ENCODE measurements at regions not wholly inside any gene's neighbourhood (a gene's known extent, or its start where the extent isn't known, plus 50 kb on each side); places are given as distances from the start of the nearest gene placed in this dataset.

- 93% methylated on average over 3 of the region's 3 CpGs for WGBS
- no peak for DNase-seq (ENCODE audit: low read depth in 6 of 9, low spot score in 9 of 9)
- H3K9me3 ChIP-seq (ENCODE audit: control insufficient read depth in 2 of 2, insufficient read depth in 1 of 2, low read length in 1 of 2), result no peaks in the 10 kb centered on the region
- H3K36me3 ChIP-seq (ENCODE audit: control insufficient read depth in 2 of 2, insufficient read depth in 2 of 2, low read length in 1 of 2), result no peaks in the 10 kb centered on the region
- H3K4me1 ChIP-seq (ENCODE audit: control insufficient read depth in 2 of 2, insufficient read depth in 2 of 2, low read length in 2 of 2), result no peaks in the 10 kb centered on the region
- H3K27ac ChIP-seq (ENCODE audit: low read depth in 1 of 2, low read length in 1 of 2), result no peak overlapping the region
- H3K4me3 ChIP-seq (ENCODE audit: low read length in 2 of 2), result no peak overlapping the region
- no peaks in the 10 kb centered on the region for H3K27me3 ChIP-seq (ENCODE audit: control insufficient read depth in 2 of 2, insufficient read depth in 1 of 2, low read length in 1 of 2)
Observed at GRCh38 chr5:118553662-118554061, 434.7 kb downstream of the DTWD2 start.

- Histone ChIP-seq H3K4me3 (ENCODE audit: low read length in 2 of 2) (no peak overlapping the region), H3K36me3 (ENCODE audit: control insufficient read depth in 2 of 2, insufficient read depth in 2 of 2, low read length in 1 of 2) (no peaks in the 10 kb centered on the region), H3K9me3 (ENCODE audit: control insufficient read depth in 2 of 2, insufficient read depth in 1 of 2, low read length in 1 of 2) (no peaks in the 10 kb centered on the region), H3K27me3 (ENCODE audit: control insufficient read depth in 2 of 2, insufficient read depth in 1 of 2, low read length in 1 of 2) (no peaks in the 10 kb centered on the region), H3K27ac (ENCODE audit: low read depth in 1 of 2, low read length in 1 of 2) (no peak overlapping the region), H3K4me1 (ENCODE audit: control insufficient read depth in 2 of 2, insufficient read depth in 2 of 2, low read length in 2 of 2) (no peaks in the 10 kb centered on the region)
- DNase-seq (ENCODE audit: low read depth in 6 of 9, low spot score in 9 of 9), result no peak
- WGBS, result 95% methylated on average over 2 of the region's 2 CpGs
Observed at GRCh38 chr5:118552731-118553360, 435.5 kb downstream of the DTWD2 start.

DNA sequence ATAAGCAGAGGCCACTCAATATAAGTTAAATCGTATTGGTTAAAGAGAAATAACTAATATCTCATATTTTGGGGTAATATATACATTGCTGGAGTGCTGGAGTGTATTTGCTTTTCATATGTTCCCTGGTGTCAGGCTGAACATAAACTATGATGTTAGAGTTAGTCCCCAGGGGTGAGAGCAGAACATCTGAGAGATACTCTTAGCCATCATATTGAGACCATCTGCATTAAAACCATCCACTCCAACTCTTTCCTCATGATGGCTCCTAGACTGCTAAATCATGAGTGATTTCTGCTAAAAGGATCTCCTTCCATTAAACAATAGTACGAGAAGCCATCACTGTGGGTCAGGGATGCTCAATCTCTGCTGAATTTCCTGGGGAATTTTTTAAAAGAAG is 436.2 kb downstream of the DTWD2 start:
- Histone ChIP-seq H3K36me3 (ENCODE audit: control insufficient read depth in 2 of 2, insufficient read depth in 2 of 2, low read length in 1 of 2) (no peaks in the 10 kb centered on the region), H3K27ac (ENCODE audit: low read depth in 1 of 2, low read length in 1 of 2) (no peak overlapping the region), H3K4me1 (ENCODE audit: control insufficient read depth in 2 of 2, insufficient read depth in 2 of 2, low read length in 2 of 2) (no peaks in the 10 kb centered on the region), H3K27me3 (ENCODE audit: control insufficient read depth in 2 of 2, insufficient read depth in 1 of 2, low read length in 1 of 2) (no peaks in the 10 kb centered on the region), H3K9me3 (ENCODE audit: control insufficient read depth in 2 of 2, insufficient read depth in 1 of 2, low read length in 1 of 2) (no peaks in the 10 kb centered on the region), H3K4me3 (ENCODE audit: low read length in 2 of 2) (no peak overlapping the region)
- DNase-seq (ENCODE audit: low read depth in 6 of 9, low spot score in 9 of 9), result no peak
- WGBS, result 85% methylated on average over 2 of the region's 2 CpGs

- no peak for DNase-seq (ENCODE audit: low read depth in 6 of 9, low spot score in 9 of 9)
- no peaks in the 10 kb centered on the region for H3K27me3 ChIP-seq (ENCODE audit: control insufficient read depth in 2 of 2, insufficient read depth in 1 of 2, low read length in 1 of 2)
- WGBS, result 93% methylated on average over 1 of the region's 1 CpG
- H3K9me3 ChIP-seq (ENCODE audit: control insufficient read depth in 2 of 2, insufficient read depth in 1 of 2, low read length in 1 of 2), result no peaks in the 10 kb centered on the region
- no peaks in the 10 kb centered on the region for H3K4me1 ChIP-seq (ENCODE audit: control insufficient read depth in 2 of 2, insufficient read depth in 2 of 2, low read length in 2 of 2)
- H3K27ac ChIP-seq (ENCODE audit: low read depth in 1 of 2, low read length in 1 of 2), result no peak overlapping the region
- no peak overlapping the region for H3K4me3 ChIP-seq (ENCODE audit: low read length in 2 of 2)
- H3K36me3 ChIP-seq (ENCODE audit: control insufficient read depth in 2 of 2, insufficient read depth in 2 of 2, low read length in 1 of 2), result no peaks in the 10 kb centered on the region
Observed at GRCh38 chr5:118551716-118552115, 436.6 kb downstream of the DTWD2 start.

DNA sequence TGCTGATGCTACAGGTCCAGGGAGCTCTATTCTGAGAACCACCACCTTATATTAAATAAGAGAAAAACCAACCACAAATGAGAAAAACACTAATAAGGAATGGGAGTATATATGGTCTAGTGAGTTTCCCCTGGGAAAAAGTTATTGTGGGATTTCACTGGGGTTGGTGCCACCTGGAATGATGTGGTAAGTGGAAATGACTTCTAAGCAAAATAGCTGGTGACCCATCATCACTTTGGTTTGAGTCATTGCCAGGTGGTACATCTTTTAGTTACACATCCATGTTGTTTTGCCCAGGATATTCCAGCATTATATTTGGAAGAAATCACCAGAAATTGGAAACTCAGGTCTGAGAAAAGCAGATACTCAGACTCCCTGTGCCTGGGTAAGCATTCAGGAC is 437.3 kb downstream of the DTWD2 start:
- DNase-seq (ENCODE audit: low read depth in 6 of 9, low spot score in 9 of 9), result no peak
- H3K9me3 ChIP-seq (ENCODE audit: control insufficient read depth in 2 of 2, insufficient read depth in 1 of 2, low read length in 1 of 2), result no peaks in the 10 kb centered on the region

GRCh38 chr5:118548761-118549720 is 439.3 kb downstream of the DTWD2 start:
- no peaks in the 10 kb centered on the region for H3K36me3 ChIP-seq (ENCODE audit: control insufficient read depth in 2 of 2, insufficient read depth in 2 of 2, low read length in 1 of 2)
- DNase-seq (ENCODE audit: low read depth in 6 of 9, low spot score in 9 of 9), result no peak
- H3K9me3 ChIP-seq (ENCODE audit: control insufficient read depth in 2 of 2, insufficient read depth in 1 of 2, low read length in 1 of 2), result no peaks in the 10 kb centered on the region
- WGBS, result 91% methylated on average over 2 of the region's 2 CpGs
- no peaks in the 10 kb centered on the region for H3K27me3 ChIP-seq (ENCODE audit: control insufficient read depth in 2 of 2, insufficient read depth in 1 of 2, low read length in 1 of 2)
- H3K4me3 ChIP-seq (ENCODE audit: low read length in 2 of 2), result no peak overlapping the region
- H3K4me1 ChIP-seq (ENCODE audit: control insufficient read depth in 2 of 2, insufficient read depth in 2 of 2, low read length in 2 of 2), result no peaks in the 10 kb centered on the region
- no peak overlapping the region for H3K27ac ChIP-seq (ENCODE audit: low read depth in 1 of 2, low read length in 1 of 2)

More for the DNA sequence above, 437.3 kb downstream of the DTWD2 start:
- no peaks in the 10 kb centered on the region for H3K36me3 ChIP-seq (ENCODE audit: control insufficient read depth in 2 of 2, insufficient read depth in 2 of 2, low read length in 1 of 2)
- no peak overlapping the region for H3K27ac ChIP-seq (ENCODE audit: low read depth in 1 of 2, low read length in 1 of 2)
- H3K4me1 ChIP-seq (ENCODE audit: control insufficient read depth in 2 of 2, insufficient read depth in 2 of 2, low read length in 2 of 2), result no peaks in the 10 kb centered on the region
- no peaks in the 10 kb centered on the region for H3K27me3 ChIP-seq (ENCODE audit: control insufficient read depth in 2 of 2, insufficient read depth in 1 of 2, low read length in 1 of 2)
- H3K4me3 ChIP-seq (ENCODE audit: low read length in 2 of 2), result no peak overlapping the region

DNA sequence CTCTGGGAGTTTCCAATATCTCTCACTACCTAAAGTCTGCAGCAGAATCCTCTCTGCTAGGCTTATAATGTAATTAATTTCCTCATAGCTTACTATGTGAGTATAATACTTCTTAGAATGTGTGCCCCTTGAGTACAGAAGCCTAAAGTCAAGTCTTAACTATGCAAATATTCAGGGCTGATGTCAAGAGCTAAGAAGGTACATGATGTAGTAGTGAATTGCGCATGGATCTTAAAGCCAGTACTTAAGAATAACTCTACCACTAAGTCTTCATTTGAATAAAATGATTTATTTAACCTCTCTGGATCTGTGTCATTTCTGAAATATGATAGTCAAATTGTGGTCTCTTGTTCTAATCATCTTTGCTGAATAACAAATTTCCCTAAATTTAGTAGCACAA is 442.9 kb downstream of the DTWD2 start:
- Histone ChIP-seq H3K36me3 (ENCODE audit: control insufficient read depth in 2 of 2, insufficient read depth in 2 of 2, low read length in 1 of 2) (no peaks in the 10 kb centered on the region), H3K27me3 (ENCODE audit: control insufficient read depth in 2 of 2, insufficient read depth in 1 of 2, low read length in 1 of 2) (no peaks in the 10 kb centered on the region), H3K4me1 (ENCODE audit: control insufficient read depth in 2 of 2, insufficient read depth in 2 of 2, low read length in 2 of 2) (no peaks in the 10 kb centered on the region), H3K9me3 (ENCODE audit: control insufficient read depth in 2 of 2, insufficient read depth in 1 of 2, low read length in 1 of 2) (no peaks in the 10 kb centered on the region), H3K4me3 (ENCODE audit: low read length in 2 of 2) (no peak overlapping the region), H3K27ac (ENCODE audit: low read depth in 1 of 2, low read length in 1 of 2) (no peak overlapping the region)
- WGBS, result 98% methylated on average over 1 of the region's 1 CpG
- DNase-seq (ENCODE audit: low read depth in 6 of 9, low spot score in 9 of 9), result no peak

- Histone ChIP-seq H3K9me3 (ENCODE audit: control insufficient read depth in 2 of 2, insufficient read depth in 1 of 2, low read length in 1 of 2) (no peaks in the 10 kb centered on the region), H3K4me3 (ENCODE audit: low read length in 2 of 2) (no peak overlapping the region), H3K4me1 (ENCODE audit: control insufficient read depth in 2 of 2, insufficient read depth in 2 of 2, low read length in 2 of 2) (no peaks in the 10 kb centered on the region), H3K27ac (ENCODE audit: low read depth in 1 of 2, low read length in 1 of 2) (no peak overlapping the region), H3K36me3 (ENCODE audit: control insufficient read depth in 2 of 2, insufficient read depth in 2 of 2, low read length in 1 of 2) (no peaks in the 10 kb centered on the region), H3K27me3 (ENCODE audit: control insufficient read depth in 2 of 2, insufficient read depth in 1 of 2, low read length in 1 of 2) (no peaks in the 10 kb centered on the region)
- WGBS, result 32% methylated on average over 4 of the region's 4 CpGs
- DNase-seq (ENCODE audit: low read depth in 6 of 9, low spot score in 9 of 9), result peak in 2 of 9 donors; percentile 7 to 12
Observed at GRCh38 chr5:118544887-118545449, 443.4 kb downstream of the DTWD2 start.

- no peaks in the 10 kb centered on the region for H3K36me3 ChIP-seq (ENCODE audit: control insufficient read depth in 2 of 2, insufficient read depth in 2 of 2, low read length in 1 of 2)
- no peaks in the 10 kb centered on the region for H3K4me1 ChIP-seq (ENCODE audit: control insufficient read depth in 2 of 2, insufficient read depth in 2 of 2, low read length in 2 of 2)
- no peaks in the 10 kb centered on the region for H3K9me3 ChIP-seq (ENCODE audit: control insufficient read depth in 2 of 2, insufficient read depth in 1 of 2, low read length in 1 of 2)
- H3K27me3 ChIP-seq (ENCODE audit: control insufficient read depth in 2 of 2, insufficient read depth in 1 of 2, low read length in 1 of 2), result no peaks in the 10 kb centered on the region
- no peak for DNase-seq (ENCODE audit: low read depth in 6 of 9, low spot score in 9 of 9)
- H3K27ac ChIP-seq (ENCODE audit: low read depth in 1 of 2, low read length in 1 of 2), result no peak overlapping the region
- 95% methylated on average over 2 of the region's 2 CpGs for WGBS
- H3K4me3 ChIP-seq (ENCODE audit: low read length in 2 of 2), result no peak overlapping the region
Observed at GRCh38 chr5:118533923-118534322, 454.4 kb downstream of the DTWD2 start.

All from thymus (tissue), 11 donors.